Stimulated activated CD4-positive, alpha-beta T cell treated with anti-CD3 and anti-CD28 coated beads, Interleukin-1b, Interleukin-23, amount 100 ng/mL, for 4 hours (primary cell): ENCODE measurements at regions not wholly inside any gene's neighbourhood (a gene's known extent, or its start where the extent isn't known, plus 50 kb on each side); places are given as distances from the start of the nearest gene placed in this dataset.

Source experiments
- DNase-seq, 2 donors: peaks; one replicate each; pipeline ENCODE4 v3.0.0-alpha.2; 2020; ENCODE audit warnings: low read depth in 2 of 2

DNA sequence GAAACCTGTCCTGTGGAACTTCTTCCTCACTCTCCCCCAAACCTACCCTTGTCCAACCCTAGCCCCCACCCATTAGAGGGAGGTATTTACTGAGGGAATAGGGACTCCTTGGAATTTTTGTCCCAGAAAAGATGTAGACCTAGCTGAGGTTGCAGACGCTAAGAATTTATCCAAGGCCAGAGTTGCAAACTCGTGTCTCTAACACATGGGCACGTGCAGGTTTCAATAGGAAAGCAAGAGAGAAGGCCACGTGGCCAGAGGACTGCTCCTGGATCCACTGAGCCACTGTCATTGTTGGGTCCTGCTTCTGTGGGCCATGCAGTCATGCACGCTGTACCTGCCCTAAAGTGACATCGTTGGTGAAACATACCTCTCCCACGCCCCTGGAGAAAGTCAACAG lies 243.4 kb upstream of the KCNG1 start:
- DNase-seq = no peak

DNA sequence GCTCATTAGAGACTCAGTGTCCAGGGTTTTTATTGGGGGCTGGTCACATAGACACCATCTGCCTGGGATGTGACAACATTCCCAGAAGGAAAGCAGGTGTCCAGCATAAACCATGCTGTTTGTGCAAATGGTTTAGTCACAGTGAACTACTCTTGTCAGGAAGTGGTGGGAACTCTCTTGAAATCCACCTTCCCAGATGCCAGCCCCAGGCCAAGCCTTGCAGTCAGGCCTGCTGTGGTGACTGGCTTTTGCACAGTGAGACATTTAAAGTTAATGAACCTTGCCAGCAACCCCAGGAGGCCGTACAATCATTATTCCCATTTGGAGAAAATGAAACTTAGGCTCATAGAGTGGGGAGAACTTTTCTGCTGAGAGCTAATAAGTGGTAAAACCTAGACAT lies 242.5 kb upstream of the KCNG1 start:
- no peak for DNase-seq

DNA sequence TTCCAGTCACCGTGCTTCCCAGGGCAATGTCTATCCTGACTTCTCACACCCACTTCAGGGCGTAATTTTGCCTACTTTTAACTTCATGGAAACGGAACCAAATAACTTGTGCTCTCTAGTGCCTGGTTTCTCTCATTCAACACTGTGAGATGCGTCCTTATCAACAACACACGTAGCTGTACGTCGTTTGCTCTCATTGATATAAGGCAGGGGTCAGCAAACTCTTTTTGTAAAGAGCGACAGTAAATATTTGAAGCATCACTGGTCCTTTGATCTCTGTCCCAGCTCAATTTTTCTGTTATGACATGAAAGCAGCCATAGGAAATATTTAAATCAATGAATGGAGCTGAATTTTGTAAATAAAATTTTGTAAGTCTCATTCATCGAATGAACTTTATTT lies 239.3 kb upstream of the KCNG1 start:
- DNase-seq = no peak

DNA sequence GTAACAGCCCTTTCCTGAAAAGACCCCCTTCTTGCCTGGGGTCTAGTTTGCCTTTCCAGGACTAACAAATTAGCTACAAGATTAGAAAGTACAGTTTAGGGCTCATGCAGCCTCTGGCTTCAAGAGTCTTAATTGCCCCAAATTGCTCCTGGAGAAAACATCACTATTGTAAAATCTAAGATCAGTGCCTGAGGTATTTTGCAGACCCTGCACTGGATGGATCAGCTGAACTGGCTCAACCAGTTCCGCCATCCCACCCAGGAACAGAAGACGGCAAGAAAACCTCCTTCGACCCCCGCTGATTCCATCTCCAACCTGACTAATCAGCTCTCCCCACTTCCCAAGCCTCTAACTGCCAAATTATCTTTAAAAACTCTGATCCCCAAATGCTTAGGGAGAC lies 236.5 kb upstream of the KCNG1 start:
- DNase-seq = no peak

DNA sequence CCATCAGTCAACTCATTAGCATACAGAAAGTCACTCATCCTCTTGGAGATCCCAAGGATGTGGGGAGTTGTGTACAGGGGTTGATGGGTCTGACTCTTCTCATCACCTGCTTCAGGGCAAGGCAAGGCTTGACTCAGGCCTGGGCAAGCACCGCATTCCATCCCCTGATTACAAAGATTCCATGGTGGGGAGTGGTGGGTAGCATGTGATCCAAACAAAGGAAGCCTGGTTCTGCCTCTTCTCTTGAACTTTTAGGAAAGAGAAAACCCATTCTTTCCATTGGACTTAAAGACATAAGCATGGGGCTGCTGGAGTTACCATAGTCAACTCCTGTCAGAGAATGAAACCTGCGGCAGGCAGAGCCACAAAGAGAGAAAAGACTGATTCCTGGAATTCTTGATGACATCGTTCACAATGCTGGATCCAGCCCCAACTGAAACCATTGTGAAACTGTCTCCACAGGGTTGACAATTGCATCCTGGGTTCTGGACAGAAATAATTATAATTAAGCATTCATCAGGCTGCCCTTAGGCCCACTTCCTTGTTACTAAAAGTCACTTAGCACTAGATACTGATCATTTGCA lies 235.8 kb upstream of the KCNG1 start:
- no peak for DNase-seq

DNA sequence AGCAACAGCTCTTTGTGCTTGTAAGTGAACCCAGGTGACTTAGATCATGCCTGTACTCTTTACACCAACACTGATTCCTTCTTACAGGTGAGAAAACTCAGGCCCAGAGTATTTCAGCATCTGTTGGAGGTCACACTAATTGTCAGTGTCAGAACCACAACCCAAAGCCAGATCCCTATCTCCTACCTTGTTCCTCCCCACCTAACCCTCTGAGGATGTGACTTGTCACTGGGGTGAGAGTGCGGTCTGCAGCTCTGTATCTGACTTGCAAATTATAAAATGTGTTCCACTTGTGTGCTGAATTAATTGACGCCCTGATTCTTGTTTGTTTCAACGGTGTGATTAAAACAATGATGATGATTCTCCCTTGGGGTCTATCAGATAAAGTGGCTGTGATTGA lies 232.5 kb upstream of the KCNG1 start:
- no peak for DNase-seq

DNA sequence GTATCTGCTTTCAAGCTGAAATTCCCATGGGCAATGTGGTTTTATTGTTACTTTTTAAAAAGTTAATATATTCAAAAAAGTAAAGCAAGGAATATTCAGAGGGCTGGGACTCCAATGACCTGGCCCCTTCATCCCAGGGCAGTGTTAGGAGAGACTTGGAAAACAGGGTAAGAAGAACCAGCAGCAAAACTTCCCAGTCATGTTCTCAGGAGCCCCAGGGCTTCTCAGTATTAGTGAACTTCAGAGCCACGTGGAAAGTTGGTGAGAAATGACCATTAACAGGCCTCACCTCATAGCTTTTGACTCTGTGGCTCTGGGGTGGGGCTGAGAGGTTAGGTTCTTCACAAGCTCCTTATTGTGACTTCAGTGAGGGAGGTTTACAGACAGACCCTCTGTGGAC lies 230.4 kb upstream of the KCNG1 start:
- no peak for DNase-seq

DNA sequence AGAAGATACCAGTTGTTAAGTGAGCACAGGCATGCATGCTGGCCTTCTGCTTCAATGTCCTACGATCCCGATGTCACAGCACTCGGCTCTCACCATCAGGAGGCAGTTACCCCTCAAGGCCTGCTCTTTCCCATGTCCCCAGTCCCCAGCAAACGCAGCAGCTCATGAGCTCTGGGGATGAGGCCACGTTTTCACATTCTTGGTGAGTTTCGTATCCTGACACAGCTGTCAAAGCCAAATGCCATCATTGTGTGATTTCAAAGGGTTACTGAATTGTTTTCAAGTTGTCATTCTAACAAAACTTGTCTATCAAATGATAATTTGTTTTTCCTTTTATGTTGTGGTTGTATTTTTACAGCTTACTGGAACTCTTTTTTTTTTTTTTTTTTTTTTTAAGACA lies 226.9 kb upstream of the KCNG1 start:
- no peak for DNase-seq

DNA sequence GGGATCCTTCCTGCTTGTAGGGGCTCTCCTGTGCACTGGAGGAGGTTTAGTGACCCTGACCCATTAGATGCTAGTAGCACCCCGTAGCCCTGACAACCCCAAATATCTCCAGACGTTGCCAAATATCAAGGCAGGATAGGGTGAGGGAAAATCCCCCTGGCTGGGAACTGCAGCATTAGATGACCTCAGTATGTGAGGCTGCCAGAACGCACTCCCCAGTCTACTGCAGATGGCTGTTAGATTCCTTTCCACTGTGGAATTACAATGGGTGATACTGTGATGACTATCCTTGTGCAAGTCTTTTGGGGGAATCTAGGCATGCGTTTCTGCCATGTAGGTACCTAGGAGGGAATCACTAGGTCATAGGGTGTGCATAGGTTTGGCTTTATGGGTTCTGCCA lies 226.3 kb upstream of the KCNG1 start:
- no peak for DNase-seq

DNA sequence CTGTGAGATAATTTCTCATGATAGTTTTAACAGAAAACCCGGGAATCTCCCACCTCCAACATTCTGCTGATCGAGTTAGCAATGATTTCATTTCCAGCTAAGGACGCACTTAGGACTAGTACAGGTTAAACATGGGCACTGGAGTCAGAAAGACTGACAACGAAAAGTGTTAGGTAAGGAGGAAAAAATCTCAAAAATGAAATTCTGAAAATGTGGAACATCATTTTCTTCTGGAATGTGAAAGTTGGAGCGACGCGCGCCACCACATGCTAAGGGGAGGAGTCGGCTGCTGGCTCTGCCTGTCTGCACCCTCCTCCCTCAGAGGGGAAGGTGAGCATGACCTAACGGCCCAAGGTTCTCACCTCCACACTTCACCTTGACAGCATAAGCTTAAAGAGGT lies 221.6 kb upstream of the KCNG1 start:
- DNase-seq = no peak

DNA sequence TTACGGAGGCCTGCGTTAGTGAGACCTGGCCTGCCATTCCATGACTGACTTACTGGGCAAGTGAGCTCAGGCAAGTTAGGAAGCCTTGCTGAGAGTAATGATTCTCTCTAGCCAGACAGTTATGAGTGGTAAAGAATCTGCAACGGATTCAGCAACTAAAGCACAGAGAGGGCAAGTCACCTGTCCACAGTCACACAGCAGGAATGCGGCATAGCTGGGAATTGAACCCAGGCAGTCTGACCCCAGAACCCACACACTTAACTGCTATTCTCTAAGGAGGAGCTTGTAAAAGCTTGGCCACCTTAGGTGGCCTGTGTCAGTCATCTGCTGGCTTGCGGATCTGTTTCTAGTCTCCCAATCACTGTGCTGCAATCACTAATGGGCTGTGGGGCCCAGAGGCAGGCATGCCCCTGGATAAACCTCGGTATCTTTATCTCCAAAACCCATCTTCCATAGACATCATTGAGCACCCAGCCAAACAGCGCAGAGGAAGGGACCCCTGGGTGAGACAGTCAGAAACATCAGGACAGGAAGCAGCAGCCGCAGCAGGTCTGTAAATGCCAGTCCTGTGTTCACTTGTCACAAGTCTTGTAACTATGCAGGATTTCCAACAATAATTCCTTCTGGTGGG lies 215.9 kb upstream of the KCNG1 start:
- no peak for DNase-seq

DNA sequence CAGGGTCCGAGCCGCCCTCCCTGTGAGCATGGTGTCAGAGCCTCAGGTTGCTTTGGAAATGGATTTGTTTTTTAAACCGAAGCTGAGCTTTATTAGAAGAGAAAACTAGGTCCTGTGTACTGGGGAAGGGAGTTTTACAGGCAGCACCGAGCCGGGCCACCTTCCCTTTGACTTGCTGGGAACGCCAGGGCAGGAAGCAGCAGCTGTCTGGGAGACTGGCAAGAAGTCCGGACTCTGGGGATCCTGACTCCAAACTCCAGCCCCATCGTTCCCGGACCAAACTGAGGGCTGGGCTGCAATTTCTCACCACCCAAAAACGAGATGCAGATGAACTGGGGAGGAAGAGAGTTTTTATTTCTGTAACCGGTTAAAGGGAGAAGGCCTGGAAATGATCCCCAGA lies 214.9 kb upstream of the KCNG1 start:
- DNase-seq = no peak

DNA sequence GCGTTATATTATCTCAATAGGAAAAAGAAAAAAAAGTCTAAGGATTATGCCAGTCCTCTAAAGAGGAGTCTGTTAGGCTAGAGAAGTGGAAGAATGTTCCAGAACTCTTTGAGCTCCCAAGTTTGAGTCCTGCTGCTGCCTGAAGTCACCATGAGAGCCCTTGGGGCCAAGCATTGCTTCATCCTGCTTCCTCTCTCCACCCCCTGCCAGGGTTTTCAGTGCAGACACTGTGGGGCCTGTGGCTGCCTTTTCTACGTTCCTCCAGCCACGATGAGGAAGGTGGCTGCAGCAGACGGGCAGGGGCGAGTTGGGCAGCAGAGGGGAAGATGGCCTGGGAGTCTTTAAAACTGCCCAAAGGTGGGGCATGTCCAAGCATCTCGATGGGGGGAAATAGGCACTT lies 214.4 kb upstream of the KCNG1 start:
- no peak for DNase-seq

DNA sequence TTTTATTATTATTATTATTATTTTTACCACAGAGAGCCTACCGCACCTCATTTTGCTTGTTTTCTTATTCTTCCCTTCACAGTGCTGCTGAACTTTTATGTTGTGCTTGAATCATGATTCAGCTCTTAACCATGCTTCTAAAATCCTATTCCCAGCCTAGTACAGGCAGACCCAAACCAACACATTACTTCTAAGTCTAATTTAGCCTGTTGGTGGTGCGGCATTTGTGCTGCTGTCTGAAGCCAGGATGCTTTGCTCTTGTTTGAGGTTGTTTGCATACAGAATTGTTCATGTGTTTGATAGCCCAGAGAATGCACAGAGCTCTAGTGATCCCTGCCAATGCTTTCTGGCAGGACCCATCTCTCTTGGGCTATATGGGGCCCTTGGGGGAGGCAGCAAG lies 213.5 kb upstream of the KCNG1 start:
- DNase-seq = no peak

DNA sequence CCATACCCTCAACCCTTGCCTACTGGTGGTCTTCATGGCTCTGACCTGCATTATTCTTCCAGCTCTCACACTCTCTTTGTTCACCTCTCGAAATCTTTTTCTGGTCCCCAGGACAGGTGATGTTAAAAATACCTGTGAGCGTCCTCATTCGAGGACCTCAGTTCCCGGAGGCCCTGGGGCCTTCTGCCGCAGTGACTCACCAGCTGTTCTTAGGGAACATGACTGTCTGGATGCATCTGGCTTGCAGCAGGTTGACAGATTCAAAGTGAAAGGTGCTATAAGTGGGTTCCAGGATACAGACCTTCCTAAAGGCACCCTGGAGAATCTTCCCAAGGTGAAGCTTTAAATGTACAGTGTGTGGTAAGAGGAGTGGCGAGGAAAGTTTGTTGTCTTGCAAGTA lies 210.4 kb upstream of the KCNG1 start:
- no peak for DNase-seq

DNA sequence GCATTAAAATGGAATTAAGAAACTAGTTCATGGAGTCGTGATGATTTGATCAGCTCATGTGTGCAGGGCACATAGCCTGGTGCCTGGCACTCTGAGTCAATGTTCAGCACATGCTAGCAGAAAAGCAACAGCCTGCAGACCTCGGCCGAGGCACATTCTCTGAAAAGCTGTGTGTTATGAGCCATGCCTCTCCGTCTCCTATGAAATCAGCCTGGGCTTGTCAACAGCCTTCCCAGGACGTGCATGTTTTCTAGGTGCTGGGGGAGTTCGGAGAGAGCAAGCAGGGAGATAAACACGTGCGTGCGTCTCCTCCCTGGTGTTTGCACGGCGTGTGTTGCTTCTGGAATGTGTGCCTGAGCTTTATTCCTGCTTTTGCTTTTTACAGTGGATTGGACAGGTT lies 207.8 kb upstream of the KCNG1 start:
- DNase-seq = no peak

DNA sequence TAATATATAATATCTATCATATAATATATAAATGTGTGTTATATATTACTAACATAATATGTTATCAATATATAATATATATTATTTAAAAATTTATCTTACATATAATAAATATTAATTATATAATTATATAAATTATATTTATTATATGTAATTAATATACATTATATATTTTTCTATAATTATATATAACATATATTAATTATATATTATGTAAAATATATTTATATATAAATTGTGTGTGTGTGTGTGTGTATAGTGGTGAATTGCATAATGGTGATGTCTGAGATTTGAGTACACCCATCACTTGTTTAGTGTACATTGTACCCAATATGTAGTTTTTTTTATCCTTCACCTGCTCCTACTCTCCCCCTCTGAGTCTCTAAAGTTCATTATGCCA lies 205.9 kb upstream of the KCNG1 start:
- no peak for DNase-seq

DNA sequence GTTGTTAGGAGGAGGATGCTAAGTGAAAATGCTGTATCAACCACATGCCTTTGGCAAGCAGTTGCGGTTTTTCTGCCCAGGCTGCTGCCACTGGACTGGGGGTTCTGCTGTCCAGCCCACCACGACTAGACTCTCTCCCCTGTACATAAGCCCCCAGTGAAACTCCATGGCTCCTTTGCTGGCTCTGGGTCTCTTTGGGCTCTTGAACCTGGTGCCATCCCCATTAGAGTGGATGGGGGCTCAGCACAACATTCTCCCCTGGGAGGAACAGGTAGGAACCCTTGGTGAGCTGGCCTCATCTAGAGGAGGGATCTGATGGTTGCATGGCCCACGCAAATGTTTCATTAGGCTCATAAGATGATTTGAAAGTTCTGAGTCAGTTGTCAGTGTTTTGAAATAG lies 204.8 kb upstream of the KCNG1 start:
- no peak for DNase-seq

DNA sequence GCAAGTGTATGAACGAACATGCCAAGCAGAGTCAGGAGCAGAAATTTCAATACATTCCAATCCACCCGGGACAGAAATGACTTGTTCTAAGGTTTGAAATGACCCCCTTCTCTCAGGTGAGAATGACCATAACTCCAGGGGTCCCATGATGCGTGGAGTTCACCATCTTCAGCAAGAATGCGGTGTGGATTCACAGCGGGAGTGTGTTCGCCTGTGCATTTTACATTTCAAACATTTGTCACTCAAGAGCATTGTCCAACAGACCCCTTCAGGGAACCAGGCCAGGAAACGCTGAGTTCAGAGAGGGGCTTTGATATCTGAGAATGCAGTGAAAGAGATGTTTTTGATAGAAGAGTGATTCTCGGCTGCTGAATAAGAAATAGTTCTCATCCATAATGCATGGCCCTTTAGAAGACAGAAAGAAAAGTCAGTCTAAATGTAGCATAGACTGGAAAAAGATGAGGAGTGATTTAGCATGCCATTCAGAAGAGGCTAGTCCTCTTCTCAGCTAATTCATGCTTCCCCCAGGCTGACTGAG lies 200.3 kb upstream of the KCNG1 start:
- DNase-seq = no peak

DNA sequence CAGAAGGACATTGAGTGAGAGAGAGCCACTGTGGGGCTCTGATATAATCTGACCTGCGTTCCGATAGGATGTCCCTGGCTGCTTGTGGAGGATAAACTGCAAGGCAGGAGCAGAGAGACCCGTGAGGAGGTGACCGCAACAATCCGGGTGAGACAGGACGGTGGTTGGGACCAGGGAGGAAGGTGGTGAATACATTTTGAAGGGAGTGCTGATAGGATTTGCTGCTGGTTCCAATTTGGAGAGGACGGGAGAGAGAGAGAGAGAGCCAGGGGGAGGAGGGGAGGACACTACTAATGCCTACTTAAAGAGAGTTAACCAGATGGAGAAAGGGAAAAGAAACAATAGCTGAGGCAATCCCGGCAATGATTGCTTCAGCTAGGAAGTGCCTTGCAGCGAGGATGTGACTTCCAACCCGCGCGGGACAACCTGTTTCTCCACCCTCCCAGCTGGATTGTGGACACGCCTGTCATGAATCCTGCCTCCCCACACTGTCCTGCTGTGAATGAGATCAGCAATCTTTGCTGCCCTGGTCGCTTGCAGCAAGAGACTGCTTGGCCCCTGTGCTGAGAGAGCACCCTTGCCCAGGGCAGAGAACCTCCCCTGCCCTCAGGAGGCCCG lies 199.0 kb upstream of the KCNG1 start:
- DNase-seq = no peak

DNA sequence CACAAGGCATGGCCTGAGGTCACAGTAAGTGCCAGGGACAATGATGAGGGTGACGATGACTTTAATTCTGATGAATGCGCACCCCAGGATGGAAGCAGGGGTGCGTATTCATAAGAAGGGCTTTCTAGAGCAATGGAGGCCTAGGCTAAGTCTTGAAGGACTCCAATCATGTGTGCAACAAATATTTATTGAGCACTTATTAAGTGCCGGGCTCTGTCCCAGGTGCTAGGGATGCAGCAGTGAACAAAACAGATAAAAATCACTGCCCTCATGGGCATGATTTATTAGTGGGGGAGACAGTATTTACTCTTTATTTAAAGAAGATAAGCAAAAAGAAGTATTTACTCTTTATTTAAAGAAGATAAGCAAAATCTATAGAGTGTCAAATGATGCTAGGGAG lies 198.2 kb upstream of the KCNG1 start:
- no peak for DNase-seq

DNA sequence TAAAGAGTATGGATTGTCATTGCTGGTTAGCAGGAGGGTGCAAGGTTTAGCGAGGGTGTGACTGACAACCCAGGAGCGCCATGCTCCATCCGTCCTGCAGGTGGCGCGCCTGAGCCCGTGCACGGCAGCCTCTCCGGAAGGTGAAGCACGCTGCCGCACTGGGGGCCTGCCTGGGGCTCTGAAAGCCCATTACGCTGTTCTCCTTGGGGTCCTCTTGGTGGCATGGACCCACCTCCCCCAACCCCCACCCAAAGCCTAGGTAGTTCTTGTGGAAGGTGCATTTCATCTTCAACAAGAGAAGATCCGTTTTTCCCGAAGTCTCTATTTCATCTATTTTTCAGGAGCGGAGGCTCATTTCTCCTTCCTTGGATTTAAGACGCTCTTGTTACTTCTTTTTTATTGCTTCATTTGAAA lies 197.4 kb upstream of the KCNG1 start:
- DNase-seq = peak; percentile 32 to 62

DNA sequence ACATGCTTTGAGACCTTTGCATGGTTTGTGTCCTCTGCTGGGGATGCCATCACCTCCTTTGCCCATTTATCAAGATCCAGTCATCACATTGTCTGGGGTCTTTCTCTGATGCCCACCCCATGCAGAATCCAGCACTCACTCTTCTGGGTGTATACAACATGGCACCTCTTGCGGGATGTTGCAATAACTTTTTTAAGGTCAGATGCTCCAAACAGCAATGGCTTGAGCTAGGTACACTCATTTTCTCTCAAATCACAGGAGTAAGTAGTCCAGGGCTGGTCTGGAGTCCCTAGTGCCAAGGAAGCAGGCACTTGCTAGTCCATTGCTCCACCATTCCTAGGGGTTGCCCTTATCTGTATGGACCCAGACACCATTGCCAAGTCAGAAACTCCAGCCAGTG lies 196.6 kb upstream of the KCNG1 start:
- DNase-seq = no peak

DNA sequence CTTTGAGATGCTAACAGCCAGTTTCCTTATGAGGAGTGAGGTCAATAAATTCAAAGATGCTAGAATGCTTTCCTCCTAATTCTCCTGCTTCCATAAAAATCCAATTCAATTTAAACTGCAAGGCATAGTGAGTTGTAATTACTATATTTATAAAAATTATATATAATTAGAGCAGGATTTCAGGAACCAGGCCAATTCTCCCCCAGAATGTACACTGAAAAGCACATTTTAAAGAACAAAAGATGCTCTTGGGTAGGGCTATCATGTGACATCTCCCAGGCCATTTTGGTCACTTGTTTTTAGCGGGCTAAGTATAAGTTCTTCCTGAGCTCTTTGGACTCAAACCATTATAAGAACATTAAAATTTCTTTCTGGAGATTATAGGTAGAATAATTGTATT lies 195.7 kb upstream of the KCNG1 start:
- no peak for DNase-seq
